MCF 10A (cell line): ENCODE measurements at regions not wholly inside any gene's neighbourhood (a gene's known extent, or its start where the extent isn't known, plus 50 kb on each side); places are given as distances from the start of the nearest gene placed in this dataset.

Source experiments
- BruUV-seq: library from RNA; stranded (reverse); fragments of 400-500 nt; replicated peaks from 2 replicates; lab custom pipeline; 2021; lab: Mats Ljungman, UMichigan
- CTCF ChIA-PET: fragments of 300-600 bp; sonication (Branson Sonifier 250); formaldehyde crosslinking; extraction: SDS; loops from one replicate; lab custom pipeline; 2021; ENCODE audit warnings: antibody characterized with exemption, inconsistent platforms; lab: Yijun Ruan, JAX
- POLR2A ChIA-PET: fragments of 300-600, 350-650 bp; sonication (Branson Sonifier 250); formaldehyde crosslinking; extraction: SDS; loops from one replicate; lab custom pipeline; 2020; ENCODE audit warnings: antibody characterized with exemption, inconsistent platforms; lab: Yijun Ruan, JAX
- DNase-seq: peaks from one replicate; pipeline ENCODE4 v3.0.0-alpha.2; 2018; ENCODE audit not compliant: unreplicated experiment
- H3K27ac Mint-ChIP-seq: one replicate; pipeline ENCODE4 v1.8.0; 2022; ENCODE audit warnings: mild to moderate bottlenecking, low read depth, mixed read lengths; ENCODE audit not compliant: unreplicated experiment
- H3K27me3 Mint-ChIP-seq: one replicate; pipeline ENCODE4 v1.8.0; 2022; ENCODE audit warnings: mixed read lengths; ENCODE audit not compliant: insufficient read depth, unreplicated experiment
- H3K36me3 Mint-ChIP-seq: one replicate; pipeline ENCODE4 v1.8.0; 2022; ENCODE audit warnings: mild to moderate bottlenecking, moderate library complexity, mixed read lengths; ENCODE audit not compliant: insufficient read depth, unreplicated experiment
- H3K4me1 Mint-ChIP-seq: one replicate; pipeline ENCODE4 v1.8.0; 2022; ENCODE audit warnings: mixed read lengths; ENCODE audit not compliant: insufficient read depth, unreplicated experiment
- H3K4me3 Mint-ChIP-seq: one replicate; pipeline ENCODE4 v1.8.0; 2022; ENCODE audit warnings: mild to moderate bottlenecking, moderate library complexity, mixed read lengths; ENCODE audit not compliant: unreplicated experiment
- H3K9me3 Mint-ChIP-seq: one replicate; pipeline ENCODE4 v1.8.0; 2022; ENCODE audit warnings: mixed read lengths; ENCODE audit not compliant: unreplicated experiment
- intact Hi-C: fragments of 100-400 bp; cut with micrococcal nuclease; formaldehyde crosslinking; loops from 2 replicates; pipeline ENCODE4 v1.14.1; 2022
- TF ChIP-seq, protein P1 (sequence below): fragments of 200-600 bp; IDR thresholded peaks from one replicate; pipeline ENCODE4 v1.8.0; 2022; ENCODE audit warnings: antibody characterized with exemption, mild to moderate bottlenecking; ENCODE audit not compliant: unreplicated experiment

- H3K9me3 Mint-ChIP-seq, result no peaks in the 10 kb centered on the region
- H3K4me3 Mint-ChIP-seq, result no peak overlapping the region
- intact Hi-C loops, result no loop called here
- no peak overlapping the region for H3K27ac Mint-ChIP-seq
- BruUV-seq, result no TSS peak
- TF ChIP-seq, protein P1, sequence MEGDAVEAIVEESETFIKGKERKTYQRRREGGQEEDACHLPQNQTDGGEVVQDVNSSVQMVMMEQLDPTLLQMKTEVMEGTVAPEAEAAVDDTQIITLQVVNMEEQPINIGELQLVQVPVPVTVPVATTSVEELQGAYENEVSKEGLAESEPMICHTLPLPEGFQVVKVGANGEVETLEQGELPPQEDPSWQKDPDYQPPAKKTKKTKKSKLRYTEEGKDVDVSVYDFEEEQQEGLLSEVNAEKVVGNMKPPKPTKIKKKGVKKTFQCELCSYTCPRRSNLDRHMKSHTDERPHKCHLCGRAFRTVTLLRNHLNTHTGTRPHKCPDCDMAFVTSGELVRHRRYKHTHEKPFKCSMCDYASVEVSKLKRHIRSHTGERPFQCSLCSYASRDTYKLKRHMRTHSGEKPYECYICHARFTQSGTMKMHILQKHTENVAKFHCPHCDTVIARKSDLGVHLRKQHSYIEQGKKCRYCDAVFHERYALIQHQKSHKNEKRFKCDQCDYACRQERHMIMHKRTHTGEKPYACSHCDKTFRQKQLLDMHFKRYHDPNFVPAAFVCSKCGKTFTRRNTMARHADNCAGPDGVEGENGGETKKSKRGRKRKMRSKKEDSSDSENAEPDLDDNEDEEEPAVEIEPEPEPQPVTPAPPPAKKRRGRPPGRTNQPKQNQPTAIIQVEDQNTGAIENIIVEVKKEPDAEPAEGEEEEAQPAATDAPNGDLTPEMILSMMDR, result no peak
- POLR2A ChIA-PET, result interaction anchor here (0.8 kb wide), 1 partner anchor 695 kb away, joined by 3 read pairs; no protein-coding TSS in a partner anchor
- H3K4me1 Mint-ChIP-seq, result no peaks in the 10 kb centered on the region
- DNase-seq, result no peak
- no peaks in the 10 kb centered on the region for H3K36me3 Mint-ChIP-seq
- CTCF ChIA-PET, result interaction anchor here (0.6 kb wide), 2 partner anchors 43 to 311 kb away, joined by 3 read pairs; no protein-coding TSS in a partner anchor
- H3K27me3 Mint-ChIP-seq, result no peaks in the 10 kb centered on the region
These were observed 340.7 kb upstream of the JARID2 start for GRCh38 chr6:14905201-14905600.

GRCh38 chr6:14906621-14907020, 339.2 kb upstream of the JARID2 start:
- intact Hi-C loops, result no loop called here
- no TSS peak for BruUV-seq
- CTCF ChIA-PET, result no interaction called here

GRCh38 chr6:14910692-14911547, 334.9 kb upstream of the JARID2 start:
- CTCF ChIA-PET, result no interaction called here
- Mint-ChIP-seq H3K9me3 (no peaks in the 10 kb centered on the region), H3K27ac (no peak overlapping the region), H3K4me1 (no peaks in the 10 kb centered on the region), H3K36me3 (no peaks in the 10 kb centered on the region), H3K27me3 (no peaks in the 10 kb centered on the region), H3K4me3 (no peak overlapping the region)
- BruUV-seq, result no TSS peak
- intact Hi-C loops, result no loop called here
- DNase-seq, result no peak
- TF ChIP-seq, protein P1, result no peak
- POLR2A ChIA-PET, result no interaction called here

More at GRCh38 chr6:14906621-14907020, 339.2 kb upstream of the JARID2 start:
- Mint-ChIP-seq H3K27me3 (no peaks in the 10 kb centered on the region), H3K27ac (no peak overlapping the region), H3K36me3 (no peaks in the 10 kb centered on the region), H3K4me1 (no peaks in the 10 kb centered on the region), H3K9me3 (no peaks in the 10 kb centered on the region), H3K4me3 (no peak overlapping the region)
- TF ChIP-seq, protein P1, result no peak
- no peak for DNase-seq
- POLR2A ChIA-PET, result no interaction called here

DNA sequence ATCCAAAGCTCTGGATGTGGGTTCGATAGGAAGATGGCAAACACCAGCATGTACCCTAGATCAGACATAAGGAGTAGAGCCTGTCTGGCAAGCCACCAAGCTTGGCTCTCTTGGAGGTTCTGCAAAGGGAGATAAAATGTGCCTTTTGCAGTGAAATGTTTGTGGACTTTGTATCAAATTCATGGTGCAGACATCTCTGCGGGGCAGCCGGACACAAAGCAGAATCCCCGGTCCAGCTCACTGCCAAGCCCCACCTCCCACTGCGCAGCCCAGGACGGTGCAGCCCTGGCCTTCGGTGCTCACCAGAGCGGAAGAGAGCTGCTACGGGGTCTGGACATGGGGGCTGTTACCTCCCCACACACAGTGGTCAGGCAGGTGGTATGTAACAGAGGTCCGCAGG, 333.6 kb upstream of the JARID2 start:
- no TSS peak for BruUV-seq
- DNase-seq, result no peak
- Mint-ChIP-seq H3K9me3 (no peaks in the 10 kb centered on the region), H3K27me3 (no peaks in the 10 kb centered on the region), H3K4me1 (no peaks in the 10 kb centered on the region), H3K36me3 (no peaks in the 10 kb centered on the region), H3K27ac (no peak overlapping the region), H3K4me3 (no peak overlapping the region)
- ChIA-PET CTCF (no interaction called here), POLR2A (interaction anchor here (0.5 kb wide), 1 partner anchor 35 kb away, joined by 3 read pairs; no protein-coding TSS in a partner anchor)
- TF ChIP-seq, protein P1, result no peak
- intact Hi-C loops, result no loop called here
